A673 (cell line): ENCODE measurements at regions not wholly inside any gene's neighbourhood (a gene's known extent, or its start where the extent isn't known, plus 50 kb on each side); places are given as distances from the start of the nearest gene placed in this dataset.

Source experiments
- CTCF ChIP-seq: fragments of 300-800, 200-600 bp; sonication (generic); conservative IDR thresholded peaks from 2 replicates; pipeline ENCODE4 v1.5.1; 2017; ENCODE audit warnings: low read depth, mild to moderate bottlenecking, antibody characterized with exemption, low read length, moderate library complexity, mixed read lengths
- EZH2 ChIP-seq: fragments of 200-600 bp; sonication (generic); IDR thresholded peaks from 2 replicates; pipeline ENCODE4 v1.6.1; 2017; ENCODE audit warnings: borderline replicate concordance, low read depth, mild to moderate bottlenecking, mixed read lengths, antibody characterized with exemption, low read length; ENCODE audit not compliant: poor library complexity, severe bottlenecking

- TF ChIP-seq CTCF (no peak), EZH2 (no peak)
Measured at GRCh38 chr15:79675982-79676381, 220.8 kb downstream of the MTHFS start.
